Heart left ventricle (tissue), 13 donors: ENCODE measurements at regions not wholly inside any gene's neighbourhood (a gene's known extent, or its start where the extent isn't known, plus 50 kb on each side); places are given as distances from the start of the nearest gene placed in this dataset.

Experiments
- CTCF ChIP-seq, 12 donors: fragments of 200-600 bp; sonication (generic) in 4 of 12; IDR thresholded peaks; one replicate each; pipeline versions ENCODE4 v1.5.0 to v1.8.0; 2018 to 2022; ENCODE audit warnings: antibody characterized with exemption in 12 of 12, mild to moderate bottlenecking in 5 of 12
- POLR2A ChIP-seq, 2 donors: fragments of 450-650 bp; IDR thresholded peaks; one replicate each; pipeline ENCODE4 v1.6.1; 2017; ENCODE audit warnings: antibody characterized with exemption in 2 of 2, mild to moderate bottlenecking in 2 of 2, moderate library complexity in 2 of 2
- donor health status: ischemic (EF 13 %, LVEDD 7.1; RV severe dilation, severe dysfunction).
- donor health status: DM: no; HTN: yes; CAD: no.
- donor health status: DM: no; HTN: no; CAD: no.
- donor health status: ischemic (EF 25% LVEDD 6.9; RV normal size, moderate dysfunction).
- donor health status: ischemic (EF 25% LVEDD 5.7; RV mildly dilated, moderate dysfunction).
- donor health status: ischemic (EF 35%, LVEDD 5.7; RV mildly dilated, moderate dysfunction).
- donor health status: nonischemic (EF 11% LVEDD 7.7; RV severe dilation, severe dysfunction).
- donor health status: DM: yes; HTN: yes; CAD: no.
- donor health status: PGD.
- donor health status: ischemic (EF 29% LVEDD 5.4; RV normal size, mild dysfunction).
- donor health status: nonischemic (EF 23%, LVEDD 6.1; RV moderate dilation, normal function).

GRCh38 chr15:34656005-34656796 is 72.8 kb upstream of the GOLGA8B start:
- no peak for TF ChIP-seq POLR2A (IDR thresholded peaks at IDR 0.05)
- no peak for TF ChIP-seq CTCF (IDR thresholded peaks at IDR 0.05)
